K562 (cell line): ENCODE measurements at regions not wholly inside any gene's neighbourhood (a gene's known extent, or its start where the extent isn't known, plus 50 kb on each side); places are given as distances from the start of the nearest gene placed in this dataset.

Experiments used
- ATAC-seq: fragments of 200-7000 bp; cut with Tn5 transposase; 3 replicates; pipeline ENCODE4 v1.9.1; 2020; ENCODE audit warnings: moderate library complexity
- BruUV-seq: library from RNA; stranded (reverse); fragments of 400-500 nt; replicated peaks from 2 replicates; lab custom pipeline; 2021; lab: Mats Ljungman, UMichigan
- CTCF ChIA-PET: fragments of 300-600 bp; formaldehyde crosslinking; extraction: SDS; loops from one replicate; lab custom pipeline; 2021; ENCODE audit warnings: low intra/inter-chr PET ratio; lab: Yijun Ruan, JAX
- POLR2A ChIA-PET: fragments of 300-600, 350-650 bp; sonication (Branson Sonifier 250); formaldehyde crosslinking; extraction: SDS; loops from one replicate; lab custom pipeline; 2021; ENCODE audit warnings: antibody characterized with exemption, inconsistent platforms; lab: Yijun Ruan, JAX
- DNase-seq, 4 experiments: peaks; one replicate each; pipeline versions ENCODE4 v3.0.0 to v3.0.0-alpha.2; 2011 to 2018; ENCODE audit warnings: low spot score in 3 of 4, mixed read lengths in 3 of 4; ENCODE audit errors: extremely low read depth in 1 of 4
- FAIRE-seq: peaks from 2 replicates; lab custom pipeline; 2011; peaks lifted over from hg19 to GRCh38; lab: Jason Lieb, UNC
- H2AFZ ChIP-seq: 2 replicates; pipeline ENCODE4 v1.6.0; 2011; ENCODE audit warnings: low read depth, low read length, control low read depth, inconsistent platforms
- H3K27ac ChIP-seq: fragments of 200-600 bp; 3 replicates; pipeline ENCODE4 v1.8.0; 2011; ENCODE audit warnings: low read depth, mild to moderate bottlenecking, control low read depth, inconsistent platforms, low read length, moderate library complexity, mixed read lengths; ENCODE audit errors: extremely low read depth
- H3K27me3 ChIP-seq, 2 experiments: fragments of 300-600 bp in 1 of 2; 2 replicates in 1 of 2; 3 replicates in 1 of 2; pipeline versions ENCODE4 v1.6.0 to v1.8.0; 2011; ENCODE audit warnings: inconsistent platforms in 2 of 2, low read length in 2 of 2, mild to moderate bottlenecking in 1 of 2, mixed read lengths in 1 of 2, moderate library complexity in 1 of 2; ENCODE audit not compliant: control insufficient read depth in 2 of 2, insufficient read depth in 2 of 2
- H3K36me3 ChIP-seq: fragments of 300-600 bp; 3 replicates; pipeline ENCODE4 v1.8.0; 2011; ENCODE audit warnings: mild to moderate bottlenecking, low read length, inconsistent platforms; ENCODE audit not compliant: control insufficient read depth, insufficient read depth
- H3K4me1 ChIP-seq, 2 experiments: fragments of 200-600 bp in 1 of 2; replicated peaks in 1 of 2; 2 replicates in 1 of 2; 3 replicates in 1 of 2; pipeline versions ENCODE4 v1.5.1 to v1.8.0; 2011; ENCODE audit warnings: inconsistent platforms in 2 of 2, low read length in 2 of 2, mild to moderate bottlenecking in 1 of 2, mixed read lengths in 1 of 2, moderate library complexity in 1 of 2; ENCODE audit not compliant: control insufficient read depth in 2 of 2, insufficient read depth in 2 of 2
- H3K4me2 ChIP-seq: 2 replicates; pipeline ENCODE4 v1.6.1; 2011; ENCODE audit warnings: low read length, control low read depth, inconsistent platforms, mixed read lengths; ENCODE audit not compliant: insufficient read depth
- H3K4me3 ChIP-seq: fragments of 200-600 bp; sonication (generic), shearing (Covaris generic); 2 replicates; pipeline ENCODE4 v1.5.1; 2016; ENCODE audit warnings: control low read depth, inconsistent platforms
- H3K79me2 ChIP-seq: fragments of 200-600 bp; 3 replicates; pipeline ENCODE4 v1.8.0; 2011; ENCODE audit warnings: low read length, inconsistent platforms; ENCODE audit not compliant: control insufficient read depth, insufficient read depth
- H3K9ac ChIP-seq, 2 experiments: 2 replicates each; pipeline versions ENCODE4 v1.6.0 to v1.6.1; 2011; ENCODE audit warnings: low read depth in 2 of 2, low read length in 2 of 2, control low read depth in 1 of 2, inconsistent platforms in 1 of 2, mild to moderate bottlenecking in 1 of 2, mixed read lengths in 1 of 2; ENCODE audit not compliant: insufficient read depth in 1 of 2
- H3K9me1 ChIP-seq: one replicate; pipeline ENCODE4 v1.6.0; 2011; ENCODE audit warnings: inconsistent platforms, mild to moderate bottlenecking, low read length, moderate library complexity; ENCODE audit not compliant: control insufficient read depth, insufficient read depth
- H3K9me3 ChIP-seq: replicated peaks from 2 replicates; pipeline ENCODE4 v1.5.1; 2011; ENCODE audit warnings: low read depth, low read length, inconsistent platforms; ENCODE audit not compliant: control insufficient read depth, insufficient read depth
- H4K20me1 ChIP-seq: replicated peaks from 2 replicates; pipeline ENCODE4 v1.6.1; 2011; ENCODE audit warnings: low read length, inconsistent platforms, mixed read lengths; ENCODE audit not compliant: control insufficient read depth, insufficient read depth
- CXXC5 ChIP-seq: fragments of 250-450 bp; sonication (Bioruptor Pico); IDR thresholded peaks from 2 replicates; pipeline ENCODE4 v1.8.0; 2022; ENCODE audit warnings: inconsistent platforms, mild to moderate bottlenecking, moderate library complexity
- ELF2 ChIP-seq: fragments of 250-450 bp; sonication (Bioruptor Pico); IDR thresholded peaks from 2 replicates; pipeline ENCODE4 v1.5.0; 2021; ENCODE audit warnings: mild to moderate bottlenecking
- HDAC1 ChIP-seq, 2 experiments: fragments of 450-650 bp; IDR thresholded peaks; 2 replicates each; pipeline ENCODE4 v1.6.1; 2016 to 2017; ENCODE audit warnings: inconsistent platforms in 1 of 2, mild to moderate bottlenecking in 1 of 2, moderate library complexity in 1 of 2
- KHSRP ChIP-seq: fragments of 450-650 bp; IDR thresholded peaks from 2 replicates; pipeline ENCODE4 v1.6.1; 2017
- NFATC3 ChIP-seq: fragments of 450-650 bp; IDR thresholded peaks from 2 replicates; pipeline ENCODE4 v1.6.1; 2017; ENCODE audit warnings: mild to moderate bottlenecking
- PHF8 ChIP-seq: fragments of 200-600 bp; sonication (generic); IDR thresholded peaks from 2 replicates; pipeline ENCODE4 v1.6.1; 2012; ENCODE audit warnings: mixed run types, mild to moderate bottlenecking, inconsistent platforms, low read length, moderate library complexity, borderline replicate concordance
- RFX7 ChIP-seq: fragments of 250-450 bp; sonication (Bioruptor Pico); IDR thresholded peaks from 2 replicates; pipeline ENCODE4 v1.5.1; 2021; ENCODE audit warnings: mild to moderate bottlenecking
- SLC30A9 ChIP-seq: fragments of 250-450 bp; sonication (Bioruptor Pico); IDR thresholded peaks from 2 replicates; pipeline ENCODE4 v1.8.0; 2022; ENCODE audit warnings: mild to moderate bottlenecking, moderate library complexity
- YY1 ChIP-seq, 3 experiments: IDR thresholded peaks; 2 replicates each; pipeline ENCODE4 v1.6.1; 2011; ENCODE audit warnings: low read length in 2 of 3, mild to moderate bottlenecking in 2 of 3, moderate library complexity in 2 of 3, borderline replicate concordance in 1 of 3, control low read depth in 1 of 3, low read depth in 1 of 3; ENCODE audit not compliant: insufficient read depth in 3 of 3, insufficient replicate concordance in 2 of 3, control insufficient read depth in 1 of 3, insufficient read length in 1 of 3; ENCODE audit errors: extremely low read depth in 1 of 3
- ZKSCAN3 ChIP-seq: fragments of 250-450 bp; sonication (Bioruptor Pico); IDR thresholded peaks from 2 replicates; pipeline ENCODE4 v1.4.0; 2020
- ZKSCAN8 ChIP-seq: fragments of 200-800 bp; sonication (Bioruptor generic); IDR thresholded peaks from 2 replicates; pipeline ENCODE4 v1.6.1; 2016; ENCODE audit warnings: missing genetic modification characterization, missing compliant biosample characterization
- ZNF57 ChIP-seq: fragments of 450-650 bp; formaldehyde crosslinking; IDR thresholded peaks from 2 replicates; pipeline ENCODE4 v1.4.0; 2020; ENCODE audit warnings: mild to moderate bottlenecking, moderate library complexity
- ZNF717 ChIP-seq: fragments of 250-450 bp; sonication (Bioruptor Pico); IDR thresholded peaks from 2 replicates; pipeline ENCODE4 v1.5.0; 2021
- WGBS: fragments of 100-300 bp; shearing (Covaris generic); methylation state at CpG from one replicate; pipeline ENCODE4 v1.1.6; 2016; ENCODE audit warnings: low coverage, mixed read lengths; ENCODE audit not compliant: insufficient coverage; ENCODE audit errors: missing lambda C conversion rate; 5-methylcytosine and 5-hydroxymethylcytosine counted together
- in situ Hi-C: fragments of 300-500 bp; cut with MboI; formaldehyde crosslinking; loops from 4 replicates; pipeline ENCODE4 v1.15.0; 2018; ENCODE audit warnings: inconsistent platforms, mixed read lengths
- intact Hi-C: fragments of 100-400 bp; cut with micrococcal nuclease; formaldehyde crosslinking; loops from 2 replicates; pipeline ENCODE4 v1.14.2; 2022
- TF ChIP-seq, protein P1 (sequence below), 2 experiments: fragments of 250-450 bp in 1 of 2; fragments of 450-650 bp in 1 of 2; sonication (Bioruptor Pico) in 1 of 2; IDR thresholded peaks; 2 replicates each; pipeline versions ENCODE4 v1.6.1 to v1.8.0; 2016 to 2021; ENCODE audit warnings: mild to moderate bottlenecking in 2 of 2, moderate library complexity in 2 of 2, missing compliant biosample characterization in 1 of 2, missing genetic modification characterization in 1 of 2

- Histone ChIP-seq H3K79me2 (no peaks in the 10 kb centered on the region), H3K4me3 (no peak overlapping the region), H4K20me1 (no peaks in the 10 kb centered on the region), H3K9ac (no peak overlapping the region), H3K27ac (no peak overlapping the region), H3K36me3 (no peaks in the 10 kb centered on the region), H3K9me1 (no peaks in the 10 kb centered on the region), H3K4me1 (no peaks in the 10 kb centered on the region), H3K4me2 (no peak overlapping the region), H3K27me3 (no peaks in the 10 kb centered on the region), H3K9me3 (no peaks in the 10 kb centered on the region), H2AFZ (no peak overlapping the region)
- in situ Hi-C loops (no loop called here), intact Hi-C loops (no loop called here)
- ChIA-PET POLR2A (no interaction called here), CTCF (no interaction called here)
- WGBS = no CpG with 5 or more reads among the region's 1 CpG
- ATAC-seq (no peak), DNase-seq (no peak), FAIRE-seq (no peak)
- TF ChIP-seq KHSRP (no peak), PHF8 (no peak), ELF2 (CRISPR knock-in tag) (no peak), RFX7 (CRISPR knock-in tag) (no peak), SLC30A9 (CRISPR knock-in tag) (no peak), ZNF717 (CRISPR knock-in tag) (no peak), ZKSCAN8 (CRISPR knock-in tag) (no peak), ZKSCAN3 (no peak), ZNF57 (CRISPR knock-in tag) (no peak), NFATC3 (no peak), HDAC1 (IDR thresholded peaks at IDR 0.05) (no peak), CXXC5 (CRISPR knock-in tag) (no peak), YY1 (IDR thresholded peaks at IDR 0.05; ENCODE audit: borderline replicate concordance in 1 of 3, control insufficient read depth in 1 of 3, extremely low read depth in 1 of 3, insufficient read depth in 3 of 3, insufficient read length in 1 of 3, insufficient replicate concordance in 2 of 3, low read depth in 1 of 3, low read length in 2 of 3) (no peak)
- TF ChIP-seq, protein P1, sequence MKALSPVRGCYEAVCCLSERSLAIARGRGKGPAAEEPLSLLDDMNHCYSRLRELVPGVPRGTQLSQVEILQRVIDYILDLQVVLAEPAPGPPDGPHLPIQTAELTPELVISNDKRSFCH (CRISPR knock-in tag; IDR thresholded peaks at IDR 0.05) = no peak
- TF ChIP-seq, protein P1 (tag; IDR thresholded peaks at IDR 0.05) = no peak
- no TSS peak for BruUV-seq
Observed at GRCh38 chr9:26562338-26562737, 330.3 kb downstream of the CAAP1 start.
